Testis (tissue), 2 donors: ENCODE measurements at regions not wholly inside any gene's neighbourhood (a gene's known extent, or its start where the extent isn't known, plus 50 kb on each side); places are given as distances from the start of the nearest gene placed in this dataset.

Source experiments
- CTCF ChIP-seq, 3 experiments: fragments of 450-650 bp in 2 of 3; fragments of 200-600 bp in 1 of 3; sonication (generic) in 1 of 3; IDR thresholded peaks; one replicate each; pipeline ENCODE4 v1.5.1; 2016 to 2019; ENCODE audit warnings: antibody characterized with exemption in 3 of 3, mild to moderate bottlenecking in 2 of 3, moderate library complexity in 1 of 3
- POLR2A ChIP-seq: fragments of 450-650 bp; IDR thresholded peaks from one replicate; pipeline ENCODE4 v1.6.1; 2017; ENCODE audit warnings: antibody characterized with exemption, mild to moderate bottlenecking, moderate library complexity

- TF ChIP-seq POLR2A (no peak), CTCF (IDR thresholded peaks at IDR 0.05) (no peak)
Observed at GRCh38 chr3:94714194-94714593, 651.3 kb downstream of the NSUN3 start.
